NCI-H146 (cell line): ENCODE measurements at regions not wholly inside any gene's neighbourhood (a gene's known extent, or its start where the extent isn't known, plus 50 kb on each side); places are given as distances from the start of the nearest gene placed in this dataset.

Source experiments
- DNase-seq: peaks from one replicate; lab custom pipeline; 2025; lab: John Stamatoyannopoulos, UW

- DNase-seq: no peak
Measured at GRCh38 chr11:23953951-23954710, 542.7 kb upstream of the LUZP2 start.

- DNase-seq: no peak
Measured at GRCh38 chr11:23954730-23955129, 542.1 kb upstream of the LUZP2 start.

GRCh38 chr11:23956586-23956985 is 540.3 kb upstream of the LUZP2 start:
- DNase-seq: no peak

- no peak for DNase-seq
Measured at GRCh38 chr11:23957314-23957713, 539.5 kb upstream of the LUZP2 start.

GRCh38 chr11:23959462-23959861 is 537.4 kb upstream of the LUZP2 start:
- no peak for DNase-seq

- peak; percentile 5 for DNase-seq
Measured at GRCh38 chr11:23961503-23962338, 535.1 kb upstream of the LUZP2 start.

GRCh38 chr11:23973244-23973643 is 523.6 kb upstream of the LUZP2 start:
- no peak for DNase-seq

- DNase-seq: no peak
Measured at GRCh38 chr11:23974051-23974450, 522.8 kb upstream of the LUZP2 start.

GRCh38 chr11:23974601-23975000 is 522.3 kb upstream of the LUZP2 start:
- DNase-seq: no peak

- DNase-seq: no peak
Measured at GRCh38 chr11:23976426-23976825, 520.4 kb upstream of the LUZP2 start.

- DNase-seq: no peak
Measured at GRCh38 chr11:23976841-23977271, 520.0 kb upstream of the LUZP2 start.

GRCh38 chr11:23988381-23989006 is 508.4 kb upstream of the LUZP2 start:
- DNase-seq: no peak

- no peak for DNase-seq
Measured at GRCh38 chr11:23990346-23991164, 506.3 kb upstream of the LUZP2 start.

GRCh38 chr11:23991165-23991539 is 505.7 kb upstream of the LUZP2 start:
- no peak for DNase-seq

GRCh38 chr11:23995891-23996290 is 501.0 kb upstream of the LUZP2 start:
- DNase-seq: no peak

- no peak for DNase-seq
Measured at GRCh38 chr11:23997356-23997755, 499.5 kb upstream of the LUZP2 start.

- no peak for DNase-seq
Measured at GRCh38 chr11:24005202-24005876, 491.5 kb upstream of the LUZP2 start.

- no peak for DNase-seq
Measured at GRCh38 chr11:24043842-24044241, 453.0 kb upstream of the LUZP2 start.

GRCh38 chr11:24046731-24047130 is 450.1 kb upstream of the LUZP2 start:
- no peak for DNase-seq

- DNase-seq: no peak
Measured at GRCh38 chr11:24056051-24056450, 440.8 kb upstream of the LUZP2 start.

- no peak for DNase-seq
Measured at GRCh38 chr11:24060125-24060524, 436.7 kb upstream of the LUZP2 start.
